ENCODE measurements at regions not wholly inside any gene's neighbourhood (a gene's known extent, or its start where the extent isn't known, plus 50 kb on each side); places are given as distances from the start of the nearest gene placed in this dataset.

- no peak for DNase-seq (ENCODE audit: insufficient read length, low spot score)
- no peak for TF ChIP-seq POLR2A (IDR thresholded peaks at IDR 0.05; ENCODE audit: low read depth, low read length)
- no peak for FAIRE-seq
Measured at GRCh38 chr22:46062971-46063631, 86.1 kb upstream of the WNT7B start.

DNA sequence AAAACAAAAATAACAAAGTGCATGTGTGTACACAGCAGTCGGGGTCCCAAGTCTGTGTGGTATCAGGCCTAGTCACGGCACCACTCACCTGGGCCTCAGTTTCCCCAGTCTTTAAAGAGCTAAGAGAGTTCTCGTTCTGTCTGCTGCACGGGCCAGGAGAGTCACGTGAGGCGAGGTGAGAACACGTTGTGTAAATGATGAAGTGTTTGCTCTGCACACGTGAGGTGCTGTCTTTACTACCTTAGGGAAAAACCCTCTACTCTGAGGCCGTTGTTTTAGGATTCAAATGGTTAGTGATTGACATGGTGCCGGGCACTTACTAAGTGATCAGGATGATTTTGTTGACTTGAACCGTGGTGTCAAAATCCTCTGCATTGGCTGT, 86.5 kb upstream of the PPARA start:
- TF ChIP-seq POLR2A (IDR thresholded peaks at IDR 0.05; ENCODE audit: low read depth, low read length), result no peak

DNA sequence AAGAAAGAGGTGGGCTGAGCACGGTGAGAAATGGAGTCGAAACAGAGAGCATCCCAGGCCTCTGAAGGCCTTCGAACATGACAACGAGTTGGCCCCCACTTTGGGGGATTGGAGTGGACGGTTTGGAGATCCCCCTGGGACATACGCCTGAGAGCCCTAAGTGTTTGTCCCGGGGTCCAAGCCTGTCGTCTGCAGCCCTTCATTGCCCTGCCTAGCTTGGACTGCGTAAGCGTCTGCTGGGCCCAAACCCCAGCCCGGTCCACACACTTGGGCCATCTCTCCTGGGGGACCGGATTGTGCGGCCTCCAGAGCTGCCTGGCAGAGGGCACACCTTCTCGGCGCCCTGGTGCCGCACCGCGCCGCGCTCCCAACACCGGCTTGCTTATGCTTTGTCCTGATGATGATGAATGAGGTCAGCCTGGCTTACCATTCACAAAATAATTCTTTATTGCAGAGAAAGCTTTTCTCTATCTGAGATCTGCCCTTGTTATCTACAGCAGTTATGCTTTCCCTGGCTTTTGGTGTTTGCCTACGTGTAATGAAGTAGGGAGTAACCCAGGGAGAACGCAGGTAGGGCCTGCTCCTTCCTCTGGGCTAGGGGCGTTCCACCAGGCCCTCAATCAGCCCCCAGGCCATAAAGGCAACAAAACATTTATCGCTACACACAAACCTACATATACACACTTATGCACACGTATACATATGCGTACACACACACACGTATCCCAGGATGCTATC, 85.9 kb upstream of the PPARA start:
- no peak for TF ChIP-seq POLR2A (IDR thresholded peaks at IDR 0.05; ENCODE audit: low read depth, low read length)
- no peak for DNase-seq (ENCODE audit: insufficient read length, low spot score)
- no peak for FAIRE-seq

More for the DNA sequence above, 86.5 kb upstream of the PPARA start:
- peak; percentile 45 for FAIRE-seq
- DNase-seq (ENCODE audit: insufficient read length, low spot score), result no peak

DNA sequence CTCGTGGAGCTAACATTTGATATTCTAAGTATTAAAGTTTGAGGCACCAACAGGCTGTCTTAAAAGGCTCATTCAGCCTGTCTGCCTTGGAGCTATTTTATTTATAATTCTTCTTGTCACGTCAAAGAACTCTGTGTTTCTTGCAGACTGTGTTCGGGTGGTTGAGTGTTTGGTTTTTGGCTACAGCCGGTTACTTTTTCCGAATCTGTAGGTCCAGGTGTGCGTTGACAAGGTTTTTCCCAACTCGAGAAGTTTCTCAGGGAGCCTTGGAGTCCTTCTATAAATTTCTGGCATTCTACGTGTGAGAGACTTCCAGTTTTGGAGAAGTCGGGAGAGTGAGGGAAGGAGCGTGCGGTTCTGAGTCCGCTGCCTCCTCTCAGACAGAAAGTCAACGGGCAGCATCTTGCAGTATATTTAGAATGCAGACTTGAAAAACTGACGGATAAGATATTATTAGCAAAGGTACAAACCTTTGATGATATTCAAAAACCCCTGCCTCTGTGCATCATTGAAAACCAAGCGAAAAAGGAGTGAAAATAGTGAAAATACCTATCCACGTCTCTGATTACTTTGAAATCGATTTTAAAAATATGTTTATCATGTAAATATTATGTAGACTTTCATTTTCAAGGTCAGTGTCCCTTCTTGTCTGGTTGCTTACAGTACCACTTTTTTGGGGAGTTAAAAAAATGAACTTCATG, 85.2 kb upstream of the PPARA start:
- DNase-seq (ENCODE audit: insufficient read length, low spot score), result no peak
- no peak for TF ChIP-seq POLR2A (IDR thresholded peaks at IDR 0.05; ENCODE audit: low read depth, low read length)
- no peak for FAIRE-seq

GRCh38 chr22:46065691-46066454, 84.5 kb upstream of the PPARA start:
- no peak for DNase-seq (ENCODE audit: insufficient read length, low spot score)
- no peak for TF ChIP-seq POLR2A (IDR thresholded peaks at IDR 0.05; ENCODE audit: low read depth, low read length)
- FAIRE-seq, result no peak

- DNase-seq (ENCODE audit: insufficient read length, low spot score) (no peak), FAIRE-seq (no peak)
- TF ChIP-seq POLR2A (IDR thresholded peaks at IDR 0.05; ENCODE audit: low read depth, low read length), result no peak
Measured at GRCh38 chr22:46066691-46067090, 83.6 kb upstream of the PPARA start.

- TF ChIP-seq POLR2A (IDR thresholded peaks at IDR 0.05; ENCODE audit: low read depth, low read length), result no peak
- DNase-seq (ENCODE audit: insufficient read length, low spot score) (no peak), FAIRE-seq (no peak)
Measured at GRCh38 chr22:46067159-46068111, 82.9 kb upstream of the PPARA start.

DNA sequence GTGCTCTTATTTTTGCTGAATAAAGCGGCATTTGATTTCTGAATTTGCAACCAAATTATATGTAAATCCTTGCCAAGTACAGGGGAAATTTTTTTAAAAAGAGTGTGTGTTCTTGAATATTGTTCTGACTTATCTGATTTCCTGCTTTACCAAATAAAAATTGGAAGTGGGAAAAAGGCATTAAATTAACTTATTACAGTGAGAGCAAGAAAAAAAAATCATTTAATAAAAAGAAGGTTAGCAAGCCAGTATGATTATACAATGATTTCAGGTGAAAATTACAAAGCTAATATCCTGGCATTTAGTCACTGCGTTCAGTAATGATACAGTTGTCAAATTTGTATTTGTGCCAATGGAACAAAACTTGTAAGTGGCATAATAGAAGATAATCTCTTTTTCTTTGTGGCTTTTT, 82.1 kb upstream of the PPARA start:
- FAIRE-seq, result no peak
- no peak for DNase-seq (ENCODE audit: insufficient read length, low spot score)
- no peak for TF ChIP-seq POLR2A (IDR thresholded peaks at IDR 0.05; ENCODE audit: low read depth, low read length)

DNA sequence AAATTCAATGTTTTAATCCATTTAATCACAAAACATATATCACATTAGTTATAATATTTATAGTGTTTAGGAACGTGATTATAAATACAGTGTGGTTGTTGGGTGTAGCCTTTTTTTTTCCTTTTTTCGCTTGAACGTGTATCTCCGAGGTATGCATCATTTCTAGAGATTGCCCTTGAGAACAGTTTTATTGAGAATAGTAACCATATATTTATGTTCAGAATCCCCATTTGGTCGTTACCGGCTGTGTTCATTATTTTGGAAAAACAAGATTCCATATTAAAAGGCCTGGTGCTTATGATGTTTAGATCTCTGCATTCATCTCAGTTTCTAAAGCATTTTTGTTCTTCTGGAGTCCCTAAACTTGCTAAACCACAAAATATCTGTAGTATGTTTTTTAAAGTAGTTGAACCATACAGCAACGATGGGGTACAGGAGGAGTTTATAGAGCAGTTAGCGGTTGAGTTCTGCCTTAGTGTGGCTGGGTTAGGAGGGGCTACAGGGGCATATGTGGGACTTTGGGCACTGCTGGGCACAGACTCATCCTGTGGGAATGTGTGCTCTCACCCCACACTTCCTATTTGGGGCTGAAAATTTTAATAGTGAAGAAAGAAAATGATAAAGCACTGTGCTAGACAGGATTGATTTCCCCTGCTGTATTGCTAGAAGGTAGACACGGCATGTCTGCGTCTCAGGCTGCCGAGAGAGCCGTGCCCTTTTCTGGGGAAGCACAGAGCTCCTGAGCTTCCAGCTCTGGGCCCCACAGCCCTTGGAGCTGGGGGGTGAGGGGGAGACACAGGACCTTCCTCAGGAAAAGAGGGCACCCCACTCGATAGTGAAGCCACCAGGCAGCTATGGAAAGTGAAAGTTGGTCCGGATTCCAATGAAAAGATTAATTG, 81.5 kb upstream of the PPARA start:
- TF ChIP-seq POLR2A (IDR thresholded peaks at IDR 0.05; ENCODE audit: low read depth, low read length), result peak; percentile 32; the same call in 1 of the 2 replicates
- FAIRE-seq, result peak; percentile 58
- DNase-seq (ENCODE audit: insufficient read length, low spot score), result no peak

GRCh38 chr22:46069521-46070214, 80.7 kb upstream of the PPARA start:
- peak; percentile 44 for TF ChIP-seq POLR2A (IDR thresholded peaks at IDR 0.05; ENCODE audit: low read depth, low read length)
- DNase-seq (ENCODE audit: insufficient read length, low spot score) (no peak), FAIRE-seq (no peak)

GRCh38 chr22:46070215-46070802, 80.0 kb upstream of the PPARA start:
- TF ChIP-seq POLR2A (IDR thresholded peaks at IDR 0.05; ENCODE audit: low read depth, low read length), result no peak
- FAIRE-seq (no peak), DNase-seq (ENCODE audit: insufficient read length, low spot score) (no peak)
